Endothelial cell of umbilical vein (primary cell): ENCODE measurements at regions not wholly inside any gene's neighbourhood (a gene's known extent, or its start where the extent isn't known, plus 50 kb on each side); places are given as distances from the start of the nearest gene placed in this dataset.

Source experiments
- BruUV-seq: library from RNA; stranded (reverse); fragments of 400-500 nt; replicated peaks from 2 replicates; lab custom pipeline; 2021; lab: Mats Ljungman, UMichigan
- CTCF ChIA-PET: fragments of 300-600, 350-600 bp; sonication (Branson Sonifier 250); formaldehyde crosslinking; loops from one replicate; lab custom pipeline; 2021; ENCODE audit warnings: antibody characterized with exemption, inconsistent platforms; lab: Charles Lee
- POLR2A ChIA-PET: fragments of 300-600, 350-600 bp; sonication (Branson Sonifier 250); formaldehyde crosslinking; loops from one replicate; lab custom pipeline; 2021; ENCODE audit warnings: antibody characterized with exemption, inconsistent platforms; lab: Charles Lee
- DNase-seq: peaks from one replicate; pipeline ENCODE4 v3.0.0-alpha.2; 2011; ENCODE audit warnings: low read depth, low spot score
- FAIRE-seq: peaks from 2 replicates; lab custom pipeline; 2011; peaks lifted over from hg19 to GRCh38; lab: Jason Lieb, UNC
- H2AFZ ChIP-seq: 2 replicates; pipeline ENCODE4 v1.6.0; 2012; ENCODE audit warnings: low read depth, low read length, control low read depth, inconsistent platforms
- H3K27ac ChIP-seq: 2 replicates; pipeline ENCODE4 v1.5.1; 2011; ENCODE audit warnings: low read depth, mild to moderate bottlenecking, control low read depth, low read length, moderate library complexity; ENCODE audit not compliant: insufficient read depth
- H3K27me3 ChIP-seq, 2 experiments: 2 replicates each; pipeline versions ENCODE4 v1.6.0 to v1.6.1; 2011; ENCODE audit warnings: low read length in 2 of 2, mixed read lengths in 1 of 2; ENCODE audit not compliant: control insufficient read depth in 2 of 2, insufficient read depth in 2 of 2
- H3K36me3 ChIP-seq, 2 experiments: 2 replicates in 1 of 2; 3 replicates in 1 of 2; pipeline ENCODE4 v1.5.1; 2011; ENCODE audit warnings: low read length in 2 of 2, mild to moderate bottlenecking in 1 of 2, moderate library complexity in 1 of 2; ENCODE audit not compliant: control insufficient read depth in 2 of 2, insufficient read depth in 2 of 2; ENCODE audit errors: extremely low read depth in 1 of 2
- H3K4me1 ChIP-seq: 3 replicates; pipeline ENCODE4 v1.5.1; 2011; ENCODE audit warnings: mild to moderate bottlenecking, low read length; ENCODE audit not compliant: control insufficient read depth, insufficient read depth; ENCODE audit errors: extremely low read depth
- H3K4me2 ChIP-seq: 2 replicates; pipeline ENCODE4 v1.6.1; 2011; ENCODE audit warnings: low read length, control low read depth, mixed read lengths; ENCODE audit not compliant: insufficient read depth
- H3K4me3 ChIP-seq, 3 experiments: fragments of 200-600 bp in 1 of 3; sonication (generic), shearing (Covaris generic) in 1 of 3; replicated peaks in 1 of 3; 2 replicates each; pipeline ENCODE4 v1.5.1; 2011 to 2016; ENCODE audit warnings: control low read depth in 3 of 3, low read length in 3 of 3, mild to moderate bottlenecking in 2 of 3, inconsistent platforms in 1 of 3, low read depth in 1 of 3, moderate library complexity in 1 of 3; ENCODE audit not compliant: insufficient read depth in 1 of 3
- H3K79me2 ChIP-seq: 2 replicates; pipeline ENCODE4 v1.6.0; 2012; ENCODE audit warnings: low read length, inconsistent platforms; ENCODE audit not compliant: control insufficient read depth, insufficient read depth
- H3K9ac ChIP-seq: replicated peaks from 2 replicates; pipeline ENCODE3; 2011; ENCODE audit warnings: low read length, control low read depth; ENCODE audit not compliant: insufficient read depth; ENCODE audit errors: extremely low read depth
- H3K9me1 ChIP-seq: replicated peaks from 3 replicates; pipeline ENCODE4 v1.6.0; 2011; ENCODE audit warnings: mild to moderate bottlenecking, low read length; ENCODE audit not compliant: control insufficient read depth, insufficient read depth; ENCODE audit errors: extremely low read depth
- H3K9me3 ChIP-seq: replicated peaks from 2 replicates; pipeline ENCODE4 v1.5.1; 2012; ENCODE audit warnings: low read length, inconsistent platforms; ENCODE audit not compliant: control insufficient read depth, insufficient read depth
- H4K20me1 ChIP-seq: replicated peaks from 2 replicates; pipeline ENCODE3; 2011; ENCODE audit warnings: mild to moderate bottlenecking, low read length; ENCODE audit not compliant: control insufficient read depth, insufficient read depth; ENCODE audit errors: extremely low read depth
- MAX ChIP-seq: IDR thresholded peaks from 2 replicates; pipeline ENCODE4 v1.6.1; 2011; ENCODE audit not compliant: insufficient read depth, insufficient read length
- dilution Hi-C: fragments of 300-500 bp; cut with MboI; formaldehyde crosslinking; loops from one replicate; pipeline ENCODE4 v1.15.0; 2019; ENCODE audit warnings: low sequenced_read_pairs; ENCODE audit not compliant: extremely low pct_ligation_motif_present
- intact Hi-C: fragments of 100-400 bp; cut with micrococcal nuclease; formaldehyde crosslinking; loops from one replicate; pipeline ENCODE4 v1.10.0; 2022

DNA sequence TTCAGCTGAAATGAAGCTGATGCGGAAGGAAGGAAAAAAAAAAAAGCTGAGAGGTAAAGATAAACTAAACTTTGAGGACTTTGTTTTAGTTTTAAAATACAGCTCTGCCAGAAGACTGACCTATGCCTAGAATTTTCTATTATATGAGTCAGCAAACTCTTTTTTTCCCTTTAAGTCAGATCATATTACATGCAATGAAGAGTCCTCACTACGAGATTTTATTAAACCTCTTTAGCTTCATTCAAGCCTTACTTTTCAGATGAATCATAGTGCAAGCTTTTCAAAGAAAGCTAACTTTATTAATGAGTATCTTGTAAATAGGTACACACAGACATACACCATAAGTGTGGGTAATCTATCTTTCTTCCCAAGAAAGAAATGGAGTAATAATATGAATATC is 57.8 kb upstream of the FSCB start:
- H3K36me3 ChIP-seq: no peaks in the 10 kb centered on the region
- no peaks in the 10 kb centered on the region for H3K4me1 ChIP-seq
- ChIA-PET CTCF (no interaction called here), POLR2A (no interaction called here)
- no peaks in the 10 kb centered on the region for H3K79me2 ChIP-seq
- DNase-seq (no peak), FAIRE-seq (no peak)
- H3K9ac ChIP-seq: no peak overlapping the region
- peaks cover 4% of the 10 kb centered on the region for H3K9me3 ChIP-seq
- H3K27me3 ChIP-seq: no peaks in the 10 kb centered on the region
- H4K20me1 ChIP-seq: no peaks in the 10 kb centered on the region
- no peak overlapping the region for H3K4me2 ChIP-seq
- dilution Hi-C loops (no loop called here), intact Hi-C loops (no loop called here)
- no peak overlapping the region for H3K4me3 ChIP-seq
- TF ChIP-seq MAX: no peak
- no peak overlapping the region for H2AFZ ChIP-seq
- no peaks in the 10 kb centered on the region for H3K9me1 ChIP-seq
- no TSS peak for BruUV-seq
- no peak overlapping the region for H3K27ac ChIP-seq
